ENCODE measurements at regions not wholly inside any gene's neighbourhood (a gene's known extent, or its start where the extent isn't known, plus 50 kb on each side); places are given as distances from the start of the nearest gene placed in this dataset.

DNA sequence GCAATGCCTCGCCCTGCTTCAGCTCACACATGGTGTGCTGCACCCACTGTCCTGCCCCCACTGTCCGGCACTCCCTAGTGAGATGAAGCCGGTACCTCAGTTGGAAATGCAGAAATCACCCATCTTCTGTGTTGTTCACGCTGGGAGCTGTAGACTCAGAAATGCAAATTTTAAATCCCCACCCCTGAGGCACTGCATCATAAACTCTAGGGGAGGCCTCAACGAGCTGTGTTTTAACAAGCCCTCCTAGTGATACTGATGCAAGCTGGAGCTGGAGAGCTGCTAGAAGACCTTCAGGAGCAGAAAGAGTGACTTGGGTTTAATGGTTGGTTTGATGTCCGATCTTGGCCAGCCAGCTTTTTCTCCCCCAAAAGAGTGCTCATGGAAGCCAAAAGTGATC, 146.0 kb upstream of the MAST4 start:
- WGBS, 3 donors, result 87 to 90% (median 90%) methylated on average over 6 of the region's 6 CpGs
- H3K27me3 ChIP-seq (ENCODE audit: insufficient read depth in 3 of 3, low read length in 2 of 3), result peaks cover 0 to 1% (median 0%) of the 10 kb centered on the region in 3 donors
- no peak overlapping the region for H3K27ac ChIP-seq
- H3K4me3 ChIP-seq, result no peak overlapping the region
- DNase-seq, result no peak
- no peaks in the 10 kb centered on the region for H3K4me1 ChIP-seq
- TF ChIP-seq, protein P1, sequence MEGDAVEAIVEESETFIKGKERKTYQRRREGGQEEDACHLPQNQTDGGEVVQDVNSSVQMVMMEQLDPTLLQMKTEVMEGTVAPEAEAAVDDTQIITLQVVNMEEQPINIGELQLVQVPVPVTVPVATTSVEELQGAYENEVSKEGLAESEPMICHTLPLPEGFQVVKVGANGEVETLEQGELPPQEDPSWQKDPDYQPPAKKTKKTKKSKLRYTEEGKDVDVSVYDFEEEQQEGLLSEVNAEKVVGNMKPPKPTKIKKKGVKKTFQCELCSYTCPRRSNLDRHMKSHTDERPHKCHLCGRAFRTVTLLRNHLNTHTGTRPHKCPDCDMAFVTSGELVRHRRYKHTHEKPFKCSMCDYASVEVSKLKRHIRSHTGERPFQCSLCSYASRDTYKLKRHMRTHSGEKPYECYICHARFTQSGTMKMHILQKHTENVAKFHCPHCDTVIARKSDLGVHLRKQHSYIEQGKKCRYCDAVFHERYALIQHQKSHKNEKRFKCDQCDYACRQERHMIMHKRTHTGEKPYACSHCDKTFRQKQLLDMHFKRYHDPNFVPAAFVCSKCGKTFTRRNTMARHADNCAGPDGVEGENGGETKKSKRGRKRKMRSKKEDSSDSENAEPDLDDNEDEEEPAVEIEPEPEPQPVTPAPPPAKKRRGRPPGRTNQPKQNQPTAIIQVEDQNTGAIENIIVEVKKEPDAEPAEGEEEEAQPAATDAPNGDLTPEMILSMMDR (IDR thresholded peaks at IDR 0.05), result no peak
- no peaks in the 10 kb centered on the region for H3K9me3 ChIP-seq
- no peak for ATAC-seq
- intact Hi-C loops (cut with DNase I), result no loop called here
- no peaks in the 10 kb centered on the region for H3K36me3 ChIP-seq (ENCODE audit: insufficient read depth in 1 of 2, low read depth in 1 of 2)

DNA sequence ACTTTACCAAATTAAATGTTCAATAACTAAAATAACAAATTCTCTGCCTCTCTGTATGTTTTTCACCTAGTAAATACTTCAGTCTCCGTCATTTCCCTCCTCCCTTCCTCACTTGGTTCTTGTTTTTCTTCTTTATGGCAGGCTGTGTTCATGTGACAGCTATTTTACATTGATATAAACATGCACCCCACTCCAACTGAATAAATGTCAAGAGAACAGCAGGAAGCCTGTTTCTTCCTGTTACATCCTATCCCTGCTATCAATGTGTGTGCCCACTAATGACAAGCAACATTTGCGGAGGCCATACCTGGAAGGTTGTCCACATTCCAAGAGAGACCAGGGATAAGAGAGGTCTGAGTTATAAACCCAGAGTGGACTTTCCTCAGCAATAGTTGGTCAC, 145.2 kb upstream of the MAST4 start:
- H3K4me1 ChIP-seq, result no peaks in the 10 kb centered on the region
- TF ChIP-seq, protein P1 (IDR thresholded peaks at IDR 0.05), result no peak
- no peaks in the 10 kb centered on the region for H3K9me3 ChIP-seq
- 67 to 80% (median 72%) methylated on average over 2 of the region's 2 CpGs for WGBS, 3 donors
- intact Hi-C loops (cut with DNase I), result no loop called here
- H3K27ac ChIP-seq, result no peak overlapping the region
- ATAC-seq (no peak), DNase-seq (no peak)
- H3K36me3 ChIP-seq (ENCODE audit: insufficient read depth in 1 of 2, low read depth in 1 of 2), result no peaks in the 10 kb centered on the region
- peaks cover 0 to 1% (median 0%) of the 10 kb centered on the region in 3 donors for H3K27me3 ChIP-seq (ENCODE audit: insufficient read depth in 3 of 3, low read length in 2 of 3)
- no peak overlapping the region for H3K4me3 ChIP-seq

DNA sequence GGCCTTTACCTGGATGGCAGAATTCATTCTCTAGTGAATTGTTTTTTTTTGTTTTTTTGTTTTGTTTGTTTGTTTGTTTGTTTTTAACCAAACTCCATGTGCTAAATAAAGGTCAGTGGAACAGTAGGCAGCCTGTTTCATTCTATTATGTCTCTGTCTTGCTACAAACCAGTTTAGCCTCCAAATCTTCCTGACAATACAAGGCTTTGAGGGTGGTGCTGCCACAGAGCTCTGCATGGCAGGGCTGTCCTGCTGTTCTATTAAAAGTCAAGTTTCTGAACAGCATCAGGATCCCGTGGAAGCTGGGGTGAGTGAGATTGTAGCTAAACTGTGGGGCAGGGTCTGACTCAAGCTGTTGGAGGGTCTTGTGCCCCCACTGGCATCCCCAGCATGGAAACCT, 144.1 kb upstream of the MAST4 start:
- Histone ChIP-seq H3K27me3 (ENCODE audit: insufficient read depth in 3 of 3, low read length in 2 of 3) (peaks cover 0 to 1% (median 0%) of the 10 kb centered on the region in 3 donors), H3K27ac (no peak overlapping the region), H3K4me1 (no peaks in the 10 kb centered on the region), H3K4me3 (no peak overlapping the region), H3K9me3 (no peaks in the 10 kb centered on the region), H3K36me3 (ENCODE audit: insufficient read depth in 1 of 2, low read depth in 1 of 2) (no peaks in the 10 kb centered on the region)
- intact Hi-C loops (cut with DNase I), result no loop called here
- TF ChIP-seq, protein P1 (IDR thresholded peaks at IDR 0.05), result no peak
- no peak for ATAC-seq
- no peak for DNase-seq
- WGBS, 3 donors, result 24 to 46% (median 39%) methylated on average over 1 of the region's 1 CpG

DNA sequence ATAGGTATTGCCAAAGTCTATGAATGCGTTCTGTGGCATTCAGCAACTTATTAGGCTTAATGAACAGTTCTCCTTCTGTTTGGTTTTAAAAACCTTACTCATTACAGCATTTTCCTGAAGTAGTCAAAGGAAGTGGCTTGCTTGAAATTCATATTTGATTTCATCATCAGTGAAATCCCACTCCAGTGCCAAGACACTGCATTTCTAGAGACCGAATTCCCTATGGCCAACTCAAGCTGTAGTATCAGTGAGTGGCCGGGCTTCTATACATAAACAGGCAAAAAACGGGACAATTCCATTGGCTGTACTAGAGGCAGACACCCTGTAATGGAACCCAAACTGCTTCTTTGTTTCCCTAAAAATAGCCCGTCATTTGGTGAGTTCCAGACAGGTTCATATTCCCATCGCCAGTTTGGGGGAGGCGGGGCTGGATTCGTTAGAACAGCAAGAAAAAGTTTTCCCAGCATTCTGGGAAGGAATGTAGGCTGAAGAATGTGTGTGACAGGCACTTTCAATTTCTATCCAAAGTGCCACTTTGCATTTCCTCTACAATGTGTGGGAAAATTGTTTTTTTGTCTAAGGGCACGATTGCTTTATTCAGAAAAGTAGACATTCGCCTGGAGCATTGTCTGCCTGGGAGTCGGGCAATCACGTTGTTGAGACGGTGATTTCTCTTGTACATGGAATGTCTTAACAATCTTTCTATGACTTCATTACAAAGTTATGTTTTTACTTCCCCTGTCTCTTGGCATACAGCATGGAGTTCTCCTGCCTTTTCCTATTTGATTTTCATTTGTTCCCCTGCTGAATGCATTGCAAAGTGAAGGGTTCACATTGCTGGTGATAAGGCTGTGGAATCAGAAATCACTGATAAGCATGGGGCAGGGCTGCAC, 141.8 kb upstream of the MAST4 start:
- H3K4me3 ChIP-seq, result no peak overlapping the region
- ATAC-seq, result no peak
- intact Hi-C loops (cut with DNase I), result no loop called here
- no peaks in the 10 kb centered on the region for H3K9me3 ChIP-seq
- TF ChIP-seq, protein P1 (IDR thresholded peaks at IDR 0.05), result no peak
- peaks cover 0 to 1% (median 0%) of the 10 kb centered on the region in 3 donors for H3K27me3 ChIP-seq (ENCODE audit: insufficient read depth in 3 of 3, low read length in 2 of 3)
- WGBS, 3 donors, result 62 to 69% (median 67%) methylated on average over 13 of the region's 13 CpGs
- H3K36me3 ChIP-seq (ENCODE audit: insufficient read depth in 1 of 2, low read depth in 1 of 2), result no peaks in the 10 kb centered on the region
- no peak for DNase-seq
- H3K27ac ChIP-seq, result no peak overlapping the region
- H3K4me1 ChIP-seq, result no peaks in the 10 kb centered on the region
